HG03039 (cell line): ENCODE measurements at regions not wholly inside any gene's neighbourhood (a gene's known extent, or its start where the extent isn't known, plus 50 kb on each side); places are given as distances from the start of the nearest gene placed in this dataset.

Experiments used
- ATAC-seq: cut with Tn5 transposase; IDR thresholded peaks from one replicate; pipeline ENCODE4 v1.9.1; 2021; ENCODE audit warnings: mild to moderate bottlenecking, moderate library complexity; ENCODE audit not compliant: unreplicated experiment

GRCh38 chr4:182189103-182189878 lies 53.9 kb upstream of the TENM3 start:
- ATAC-seq, result no peak

GRCh38 chr4:182190306-182190705 lies 52.9 kb upstream of the TENM3 start:
- ATAC-seq, result no peak

DNA sequence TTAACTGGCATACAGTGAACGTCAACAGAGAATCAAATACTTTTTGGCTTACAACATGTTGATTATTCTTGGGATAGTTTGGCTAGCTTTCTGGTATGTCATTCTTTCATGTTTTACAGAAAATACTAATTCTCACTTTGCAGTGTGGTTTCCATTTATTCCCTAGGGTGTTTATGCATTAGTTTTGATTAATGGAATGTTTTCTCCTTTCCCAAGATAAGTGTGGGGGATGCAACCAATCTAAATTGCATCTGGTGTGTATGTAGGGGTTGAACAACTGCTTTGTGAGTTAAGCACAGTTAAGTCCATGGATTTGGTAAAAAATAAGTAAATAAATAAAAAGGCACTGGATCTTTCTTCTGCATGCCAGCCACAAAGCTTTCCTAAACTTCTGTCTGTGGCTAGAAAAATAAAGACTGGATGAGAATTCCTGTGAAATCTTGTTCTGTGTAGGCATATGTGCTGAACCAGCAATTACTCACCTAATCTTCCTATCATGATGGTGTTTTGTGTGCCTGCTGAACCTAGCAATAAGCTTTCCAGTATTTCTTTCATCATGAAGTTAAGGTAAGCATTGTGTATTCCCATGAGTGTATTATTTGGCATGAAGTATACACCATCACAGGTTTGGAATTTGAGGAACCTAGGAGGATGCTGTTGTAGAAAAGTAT lies 50.6 kb upstream of the TENM3 start:
- ATAC-seq, result no peak

GRCh38 chr4:182193311-182193710 lies 49.9 kb upstream of the TENM3 start:
- ATAC-seq, result no peak
